ENCODE measurements at regions not wholly inside any gene's neighbourhood (a gene's known extent, or its start where the extent isn't known, plus 50 kb on each side); places are given as distances from the start of the nearest gene placed in this dataset.

DNA sequence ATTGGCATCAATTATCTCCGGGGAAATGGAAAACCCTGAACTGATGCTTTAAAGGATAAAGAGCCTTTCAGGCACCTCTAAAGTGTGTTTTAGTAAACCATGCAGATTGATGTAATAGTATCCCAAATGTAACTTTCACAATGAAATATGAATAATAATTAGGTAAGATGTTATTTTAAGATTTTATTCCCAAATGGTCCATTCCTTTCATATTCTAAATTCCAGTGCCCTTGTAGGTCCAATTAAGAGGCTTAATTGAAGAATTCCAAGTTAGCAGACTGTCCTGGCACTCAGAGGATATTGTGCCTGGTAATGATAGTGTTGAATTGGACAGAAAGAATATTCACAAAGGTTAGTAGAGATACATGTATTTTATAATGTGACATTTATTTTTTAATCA lies 352.5 kb upstream of the NUDT12 start:
- TF ChIP-seq POLR2A (IDR thresholded peaks at IDR 0.05) (no peak), CTCF (IDR thresholded peaks at IDR 0.05) (no peak)
